Uterus (tissue), 3 donors: ENCODE measurements at regions not wholly inside any gene's neighbourhood (a gene's known extent, or its start where the extent isn't known, plus 50 kb on each side); places are given as distances from the start of the nearest gene placed in this dataset.

Source experiments
- DNase-seq, 2 donors: peaks; one replicate each; pipeline ENCODE4 v3.0.0-alpha.2; 2019 to 2020
- H3K27ac ChIP-seq, 2 donors: fragments of 200-600 bp; sonication (generic); 1 replicate in 1 of 2; 2 replicates in 1 of 2; pipeline ENCODE4 v1.5.1; 2016 to 2018
- H3K27me3 ChIP-seq, 2 donors: fragments of 200-600 bp; sonication (generic); one replicate each; pipeline ENCODE4 v1.5.1; 2018 to 2019; ENCODE audit warnings: control low read depth in 1 of 2
- H3K36me3 ChIP-seq, 2 donors: fragments of 200-600 bp; sonication (generic); one replicate each; pipeline ENCODE4 v1.5.1; 2019; ENCODE audit warnings: control low read depth in 1 of 2
- H3K4me1 ChIP-seq, 2 donors: fragments of 200-600 bp; sonication (generic); one replicate each; pipeline ENCODE4 v1.5.1; 2018 to 2019; ENCODE audit warnings: control low read depth in 1 of 2
- H3K4me3 ChIP-seq, 2 donors: fragments of 200-600 bp; sonication (generic); 1 replicate in 1 of 2; 2 replicates in 1 of 2; pipeline ENCODE4 v1.5.1; 2018 to 2019; ENCODE audit warnings: mild to moderate bottlenecking in 1 of 2
- H3K9me3 ChIP-seq, 2 donors: fragments of 200-600 bp; sonication (generic); one replicate each; pipeline ENCODE4 v1.5.1; 2019; ENCODE audit warnings: control low read depth in 1 of 2
- CTCF ChIP-seq, 4 experiments: fragments of 200-600 bp in 2 of 4; fragments of 450-650 bp in 2 of 4; sonication (generic) in 2 of 4; IDR thresholded peaks; one replicate each; pipeline ENCODE4 v1.5.1; 2016 to 2019; ENCODE audit warnings: antibody characterized with exemption in 4 of 4, mild to moderate bottlenecking in 2 of 4, moderate library complexity in 1 of 4
- POLR2A ChIP-seq, 2 donors: fragments of 450-650 bp; IDR thresholded peaks; one replicate each; pipeline ENCODE4 v1.6.1; 2016; ENCODE audit warnings: antibody characterized with exemption in 2 of 2, mild to moderate bottlenecking in 1 of 2, moderate library complexity in 1 of 2
- intact Hi-C: fragments of 100-400 bp; cut with DNase I; formaldehyde crosslinking; loops from one replicate; pipeline ENCODE4 v1.15.1; 2023; ENCODE audit warnings: low total_unique reads
- donor health status: DM: yes; HTN: yes; CAD: no.

- intact Hi-C loops: no loop called here
- Histone ChIP-seq H3K36me3 (no peaks in the 10 kb centered on the region), H3K27me3 (no peaks in the 10 kb centered on the region), H3K4me1 (no peaks in the 10 kb centered on the region), H3K9me3 (no peaks in the 10 kb centered on the region), H3K27ac (no peak overlapping the region), H3K4me3 (no peak overlapping the region)
- TF ChIP-seq CTCF (IDR thresholded peaks at IDR 0.05): no peak
- no peak for TF ChIP-seq POLR2A (IDR thresholded peaks at IDR 0.05)
- no peak for DNase-seq
Observed at GRCh38 chr2:122680662-122681061, 925.2 kb downstream of the TSN start.

- Histone ChIP-seq H3K36me3 (no peaks in the 10 kb centered on the region), H3K4me3 (no peak overlapping the region), H3K27me3 (no peaks in the 10 kb centered on the region), H3K27ac (no peak overlapping the region), H3K4me1 (no peaks in the 10 kb centered on the region), H3K9me3 (no peaks in the 10 kb centered on the region)
- intact Hi-C loops: no loop called here
- no peak for DNase-seq
- no peak for TF ChIP-seq POLR2A (IDR thresholded peaks at IDR 0.05)
- TF ChIP-seq CTCF (IDR thresholded peaks at IDR 0.05): no peak
Observed at GRCh38 chr2:122681626-122682025, 926.2 kb downstream of the TSN start.

DNA sequence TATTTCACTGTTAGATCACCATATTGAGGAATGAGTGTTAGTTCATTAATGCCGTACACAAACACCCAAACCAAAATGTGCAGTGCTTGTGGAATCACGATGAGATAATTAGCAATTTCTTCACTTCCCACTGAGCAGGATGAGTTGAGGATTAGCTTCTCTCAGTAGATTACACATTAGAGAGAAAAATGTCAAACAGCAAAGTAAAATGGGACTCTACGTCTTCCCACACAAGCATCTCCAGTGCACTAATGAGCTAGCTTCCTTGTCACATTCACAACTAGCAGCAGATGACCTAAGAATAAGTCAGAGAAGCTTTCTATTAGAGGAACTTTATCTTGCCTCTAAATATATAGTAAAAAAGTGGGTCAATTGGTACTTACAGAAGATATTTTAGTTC is 926.9 kb downstream of the TSN start:
- no peaks in the 10 kb centered on the region for H3K4me1 ChIP-seq
- intact Hi-C loops: no loop called here
- no peak for DNase-seq
- TF ChIP-seq POLR2A (IDR thresholded peaks at IDR 0.05) (no peak), CTCF (IDR thresholded peaks at IDR 0.05) (no peak)
- no peaks in the 10 kb centered on the region for H3K27me3 ChIP-seq
- no peaks in the 10 kb centered on the region for H3K36me3 ChIP-seq
- no peak overlapping the region for H3K27ac ChIP-seq
- H3K4me3 ChIP-seq: no peak overlapping the region
- H3K9me3 ChIP-seq: no peaks in the 10 kb centered on the region

DNA sequence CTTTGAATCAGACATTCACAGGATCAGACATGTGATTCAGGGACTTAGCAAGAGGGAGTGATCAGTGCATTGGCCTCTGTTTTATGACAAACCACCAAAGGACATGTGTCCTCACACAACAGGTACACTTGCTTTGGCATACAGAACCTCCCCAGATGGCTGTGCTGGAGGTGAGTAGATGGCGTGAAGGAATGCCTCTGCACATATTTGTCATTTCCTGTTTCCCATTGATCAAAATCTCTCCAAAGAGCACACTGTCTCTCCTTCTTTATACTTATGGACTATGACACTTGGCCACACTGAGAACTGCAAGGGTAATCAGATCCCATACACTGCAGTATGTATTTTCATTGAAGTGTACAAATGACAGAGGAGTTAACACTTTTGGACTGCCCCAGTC is 927.6 kb downstream of the TSN start:
- no peak overlapping the region for H3K27ac ChIP-seq

GRCh38 chr2:122692400-122693083 is 937.1 kb downstream of the TSN start:
- Histone ChIP-seq H3K9me3 (no peaks in the 10 kb centered on the region), H3K27me3 (no peaks in the 10 kb centered on the region), H3K36me3 (no peaks in the 10 kb centered on the region), H3K4me1 (no peaks in the 10 kb centered on the region), H3K4me3 (no peak overlapping the region), H3K27ac (no peak overlapping the region)
- intact Hi-C loops: no loop called here
- DNase-seq: no peak
- TF ChIP-seq CTCF (IDR thresholded peaks at IDR 0.05): no peak
- TF ChIP-seq POLR2A (IDR thresholded peaks at IDR 0.05): no peak

More for the DNA sequence above, 927.6 kb downstream of the TSN start:
- H3K9me3 ChIP-seq: no peaks in the 10 kb centered on the region
- H3K36me3 ChIP-seq: no peaks in the 10 kb centered on the region
- no peak overlapping the region for H3K4me3 ChIP-seq
- DNase-seq: no peak
- intact Hi-C loops: no loop called here
- H3K27me3 ChIP-seq: no peaks in the 10 kb centered on the region
- TF ChIP-seq POLR2A (IDR thresholded peaks at IDR 0.05) (no peak), CTCF (IDR thresholded peaks at IDR 0.05) (no peak)
- no peaks in the 10 kb centered on the region for H3K4me1 ChIP-seq
